Putamen (tissue), 1 donor: ENCODE measurements at regions not wholly inside any gene's neighbourhood (a gene's known extent, or its start where the extent isn't known, plus 50 kb on each side); places are given as distances from the start of the nearest gene placed in this dataset.

ENCODE experiments used
- DNase-seq: peaks from one replicate; pipeline ENCODE4 v3.0.0-alpha.2; 2016; ENCODE audit warnings: low spot score

- DNase-seq: no peak
Measured at GRCh38 chr10:2445370-2445769, 622.0 kb upstream of the PFKP start.

GRCh38 chr10:2439983-2440382, 627.4 kb upstream of the PFKP start:
- DNase-seq: no peak

- no peak for DNase-seq
Measured at GRCh38 chr10:2439000-2439399, 628.3 kb upstream of the PFKP start.

GRCh38 chr10:2438248-2438939, 629.0 kb upstream of the PFKP start:
- no peak for DNase-seq

- DNase-seq: no peak
Measured at GRCh38 chr10:2436933-2437332, 630.4 kb upstream of the PFKP start.

- no peak for DNase-seq
Measured at GRCh38 chr10:2431961-2432360, 635.4 kb upstream of the PFKP start.

GRCh38 chr10:2427412-2427811, 639.9 kb upstream of the PFKP start:
- no peak for DNase-seq

- no peak for DNase-seq
Measured at GRCh38 chr10:2425320-2425719, 642.0 kb upstream of the PFKP start.

- no peak for DNase-seq
Measured at GRCh38 chr10:2414562-2414961, 652.8 kb upstream of the PFKP start.

GRCh38 chr10:2414039-2414438, 653.3 kb upstream of the PFKP start:
- no peak for DNase-seq

- DNase-seq: no peak
Measured at GRCh38 chr10:2410049-2410448, 657.3 kb upstream of the PFKP start.

GRCh38 chr10:2401459-2401858, 664.1 kb upstream of the ADARB2 start:
- no peak for DNase-seq

- DNase-seq: no peak
Measured at GRCh38 chr10:2399482-2399881, 662.2 kb upstream of the ADARB2 start.

- DNase-seq: no peak
Measured at GRCh38 chr10:2392145-2392812, 655.0 kb upstream of the ADARB2 start.

- no peak for DNase-seq
Measured at GRCh38 chr10:2387672-2388071, 650.3 kb upstream of the ADARB2 start.

- DNase-seq: no peak
Measured at GRCh38 chr10:2387261-2387660, 649.9 kb upstream of the ADARB2 start.

GRCh38 chr10:2380218-2380617, 642.9 kb upstream of the ADARB2 start:
- DNase-seq: no peak

GRCh38 chr10:2367083-2367482, 629.8 kb upstream of the ADARB2 start:
- DNase-seq: no peak

GRCh38 chr10:2366264-2366931, 629.1 kb upstream of the ADARB2 start:
- DNase-seq: no peak

GRCh38 chr10:2362331-2362730, 625.0 kb upstream of the ADARB2 start:
- no peak for DNase-seq

- DNase-seq: no peak
Measured at GRCh38 chr10:2358586-2358985, 621.3 kb upstream of the ADARB2 start.

GRCh38 chr10:2356670-2357069, 619.3 kb upstream of the ADARB2 start:
- DNase-seq: no peak

GRCh38 chr10:2351566-2351965, 614.2 kb upstream of the ADARB2 start:
- no peak for DNase-seq
